Endothelial cell of umbilical vein (primary cell): ENCODE measurements at regions not wholly inside any gene's neighbourhood (a gene's known extent, or its start where the extent isn't known, plus 50 kb on each side); places are given as distances from the start of the nearest gene placed in this dataset.

Experiments used
- BruUV-seq: library from RNA; stranded (reverse); fragments of 400-500 nt; replicated peaks from 2 replicates; lab custom pipeline; 2021; lab: Mats Ljungman, UMichigan
- CTCF ChIA-PET: fragments of 300-600, 350-600 bp; sonication (Branson Sonifier 250); formaldehyde crosslinking; loops from one replicate; lab custom pipeline; 2021; ENCODE audit warnings: antibody characterized with exemption, inconsistent platforms; lab: Charles Lee
- POLR2A ChIA-PET: fragments of 300-600, 350-600 bp; sonication (Branson Sonifier 250); formaldehyde crosslinking; loops from one replicate; lab custom pipeline; 2021; ENCODE audit warnings: antibody characterized with exemption, inconsistent platforms; lab: Charles Lee
- DNase-seq: peaks from one replicate; pipeline ENCODE4 v3.0.0-alpha.2; 2011; ENCODE audit warnings: low read depth, low spot score
- FAIRE-seq: peaks from 2 replicates; lab custom pipeline; 2011; peaks lifted over from hg19 to GRCh38; lab: Jason Lieb, UNC
- H2AFZ ChIP-seq: 2 replicates; pipeline ENCODE4 v1.6.0; 2012; ENCODE audit warnings: low read depth, low read length, control low read depth, inconsistent platforms
- H3K27ac ChIP-seq: 2 replicates; pipeline ENCODE4 v1.5.1; 2011; ENCODE audit warnings: low read depth, mild to moderate bottlenecking, control low read depth, low read length, moderate library complexity; ENCODE audit not compliant: insufficient read depth
- H3K27me3 ChIP-seq, 2 experiments: 2 replicates each; pipeline versions ENCODE4 v1.6.0 to v1.6.1; 2011; ENCODE audit warnings: low read length in 2 of 2, mixed read lengths in 1 of 2; ENCODE audit not compliant: control insufficient read depth in 2 of 2, insufficient read depth in 2 of 2
- H3K36me3 ChIP-seq, 2 experiments: 2 replicates in 1 of 2; 3 replicates in 1 of 2; pipeline ENCODE4 v1.5.1; 2011; ENCODE audit warnings: low read length in 2 of 2, mild to moderate bottlenecking in 1 of 2, moderate library complexity in 1 of 2; ENCODE audit not compliant: control insufficient read depth in 2 of 2, insufficient read depth in 2 of 2; ENCODE audit errors: extremely low read depth in 1 of 2
- H3K4me1 ChIP-seq: 3 replicates; pipeline ENCODE4 v1.5.1; 2011; ENCODE audit warnings: mild to moderate bottlenecking, low read length; ENCODE audit not compliant: control insufficient read depth, insufficient read depth; ENCODE audit errors: extremely low read depth
- H3K4me2 ChIP-seq: 2 replicates; pipeline ENCODE4 v1.6.1; 2011; ENCODE audit warnings: low read length, control low read depth, mixed read lengths; ENCODE audit not compliant: insufficient read depth
- H3K4me3 ChIP-seq, 3 experiments: fragments of 200-600 bp in 1 of 3; sonication (generic), shearing (Covaris generic) in 1 of 3; replicated peaks in 1 of 3; 2 replicates each; pipeline ENCODE4 v1.5.1; 2011 to 2016; ENCODE audit warnings: control low read depth in 3 of 3, low read length in 3 of 3, mild to moderate bottlenecking in 2 of 3, inconsistent platforms in 1 of 3, low read depth in 1 of 3, moderate library complexity in 1 of 3; ENCODE audit not compliant: insufficient read depth in 1 of 3
- H3K79me2 ChIP-seq: 2 replicates; pipeline ENCODE4 v1.6.0; 2012; ENCODE audit warnings: low read length, inconsistent platforms; ENCODE audit not compliant: control insufficient read depth, insufficient read depth
- H3K9ac ChIP-seq: replicated peaks from 2 replicates; pipeline ENCODE3; 2011; ENCODE audit warnings: low read length, control low read depth; ENCODE audit not compliant: insufficient read depth; ENCODE audit errors: extremely low read depth
- H3K9me1 ChIP-seq: replicated peaks from 3 replicates; pipeline ENCODE4 v1.6.0; 2011; ENCODE audit warnings: mild to moderate bottlenecking, low read length; ENCODE audit not compliant: control insufficient read depth, insufficient read depth; ENCODE audit errors: extremely low read depth
- H3K9me3 ChIP-seq: replicated peaks from 2 replicates; pipeline ENCODE4 v1.5.1; 2012; ENCODE audit warnings: low read length, inconsistent platforms; ENCODE audit not compliant: control insufficient read depth, insufficient read depth
- H4K20me1 ChIP-seq: replicated peaks from 2 replicates; pipeline ENCODE3; 2011; ENCODE audit warnings: mild to moderate bottlenecking, low read length; ENCODE audit not compliant: control insufficient read depth, insufficient read depth; ENCODE audit errors: extremely low read depth
- EZH2 ChIP-seq: IDR thresholded peaks from 2 replicates; pipeline ENCODE4 v1.6.1; 2012; ENCODE audit warnings: borderline replicate concordance, low read depth, mild to moderate bottlenecking, moderate library complexity, low read length, inconsistent platforms; ENCODE audit not compliant: severe bottlenecking
- FOS ChIP-seq: IDR thresholded peaks from 2 replicates; pipeline ENCODE4 v1.6.1; 2011; ENCODE audit warnings: mild to moderate bottlenecking, low read length, moderate library complexity, borderline replicate concordance; ENCODE audit not compliant: insufficient read depth
- GATA2 ChIP-seq: IDR thresholded peaks from 2 replicates; pipeline ENCODE4 v1.7.0; 2011; ENCODE audit warnings: low read depth, mild to moderate bottlenecking, moderate library complexity, mixed read lengths, low read length; ENCODE audit not compliant: insufficient read length, insufficient read depth
- JUN ChIP-seq: IDR thresholded peaks from 2 replicates; pipeline ENCODE4 v1.6.1; 2011; ENCODE audit warnings: borderline replicate concordance, low read depth; ENCODE audit not compliant: insufficient read length, insufficient read depth
- MYC ChIP-seq: IDR thresholded peaks from one replicate; pipeline ENCODE4 v1.6.1; 2011; ENCODE audit warnings: mild to moderate bottlenecking, low read depth, low read length
- POLR2A ChIP-seq: IDR thresholded peaks from 2 replicates; pipeline ENCODE4 v1.6.1; 2012; ENCODE audit warnings: low read depth, mild to moderate bottlenecking, control low read depth, low read length
- POLR2AphosphoS5 ChIP-seq: IDR thresholded peaks from 2 replicates; pipeline ENCODE4 v1.6.1; 2012; ENCODE audit warnings: low read depth, mild to moderate bottlenecking, control low read depth, low read length, moderate library complexity; ENCODE audit not compliant: insufficient read depth
- dilution Hi-C: fragments of 300-500 bp; cut with MboI; formaldehyde crosslinking; loops from one replicate; pipeline ENCODE4 v1.15.0; 2019; ENCODE audit warnings: low sequenced_read_pairs; ENCODE audit not compliant: extremely low pct_ligation_motif_present
- intact Hi-C: fragments of 100-400 bp; cut with micrococcal nuclease; formaldehyde crosslinking; loops from one replicate; pipeline ENCODE4 v1.10.0; 2022
- TF ChIP-seq, protein P1 (sequence below), 2 donors: IDR thresholded peaks; 1 replicate in 1 of 2; 2 replicates in 1 of 2; pipeline ENCODE4 v1.5.1; 2011; ENCODE audit warnings: low read length in 2 of 2, mild to moderate bottlenecking in 2 of 2, moderate library complexity in 2 of 2, control low read depth in 1 of 2, inconsistent platforms in 1 of 2, low read depth in 1 of 2; ENCODE audit not compliant: insufficient read depth in 1 of 2; ENCODE audit errors: extremely low read depth in 1 of 2
- TF ChIP-seq, protein P2 (sequence below): IDR thresholded peaks from 2 replicates; pipeline ENCODE4 v1.6.1; 2011; ENCODE audit not compliant: insufficient read depth, insufficient read length

DNA sequence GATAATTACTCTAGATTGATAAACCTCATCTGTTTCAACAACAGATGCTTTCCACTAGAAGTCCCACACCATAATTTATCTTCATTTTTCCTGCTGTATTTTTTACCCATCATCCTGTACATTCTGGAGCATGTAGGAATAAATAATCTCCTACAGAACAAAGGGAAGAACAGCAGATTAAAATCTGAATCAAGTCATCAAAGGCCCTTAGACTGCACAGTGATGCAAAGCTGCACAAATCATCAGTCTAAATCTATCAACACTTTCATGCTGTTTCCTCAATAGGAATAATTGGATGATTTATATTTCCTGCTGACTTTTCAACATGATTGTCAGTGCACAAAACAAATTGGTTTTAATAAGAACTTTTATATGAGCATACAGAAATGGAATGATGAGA lies 1143.9 kb downstream of the STIM2 start:
- POLR2A ChIA-PET = no interaction called here
- no peaks in the 10 kb centered on the region for H3K9me3 ChIP-seq
- no TSS peak for BruUV-seq
- intact Hi-C loops (no loop called here), dilution Hi-C loops (no loop called here)
- CTCF ChIA-PET = no interaction called here
- DNase-seq = no peak
- no peaks in the 10 kb centered on the region for H3K27me3 ChIP-seq
- TF ChIP-seq GATA2 = no peak
- no peak for TF ChIP-seq POLR2AphosphoS5
- no peak for TF ChIP-seq MYC
- no peak for TF ChIP-seq JUN
- no peak for TF ChIP-seq POLR2A
- TF ChIP-seq EZH2 = no peak
- TF ChIP-seq FOS = no peak
- TF ChIP-seq, protein P1, sequence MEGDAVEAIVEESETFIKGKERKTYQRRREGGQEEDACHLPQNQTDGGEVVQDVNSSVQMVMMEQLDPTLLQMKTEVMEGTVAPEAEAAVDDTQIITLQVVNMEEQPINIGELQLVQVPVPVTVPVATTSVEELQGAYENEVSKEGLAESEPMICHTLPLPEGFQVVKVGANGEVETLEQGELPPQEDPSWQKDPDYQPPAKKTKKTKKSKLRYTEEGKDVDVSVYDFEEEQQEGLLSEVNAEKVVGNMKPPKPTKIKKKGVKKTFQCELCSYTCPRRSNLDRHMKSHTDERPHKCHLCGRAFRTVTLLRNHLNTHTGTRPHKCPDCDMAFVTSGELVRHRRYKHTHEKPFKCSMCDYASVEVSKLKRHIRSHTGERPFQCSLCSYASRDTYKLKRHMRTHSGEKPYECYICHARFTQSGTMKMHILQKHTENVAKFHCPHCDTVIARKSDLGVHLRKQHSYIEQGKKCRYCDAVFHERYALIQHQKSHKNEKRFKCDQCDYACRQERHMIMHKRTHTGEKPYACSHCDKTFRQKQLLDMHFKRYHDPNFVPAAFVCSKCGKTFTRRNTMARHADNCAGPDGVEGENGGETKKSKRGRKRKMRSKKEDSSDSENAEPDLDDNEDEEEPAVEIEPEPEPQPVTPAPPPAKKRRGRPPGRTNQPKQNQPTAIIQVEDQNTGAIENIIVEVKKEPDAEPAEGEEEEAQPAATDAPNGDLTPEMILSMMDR (IDR thresholded peaks at IDR 0.05; ENCODE audit: extremely low read depth in 1 of 2, insufficient read depth in 1 of 2, low read depth in 1 of 2, low read length in 2 of 2) = no peak
- TF ChIP-seq, protein P2, sequence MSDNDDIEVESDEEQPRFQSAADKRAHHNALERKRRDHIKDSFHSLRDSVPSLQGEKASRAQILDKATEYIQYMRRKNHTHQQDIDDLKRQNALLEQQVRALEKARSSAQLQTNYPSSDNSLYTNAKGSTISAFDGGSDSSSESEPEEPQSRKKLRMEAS = no peak
- no peak overlapping the region for H3K27ac ChIP-seq
- H4K20me1 ChIP-seq = no peaks in the 10 kb centered on the region
- no peaks in the 10 kb centered on the region for H3K79me2 ChIP-seq
- no peaks in the 10 kb centered on the region for H3K9me1 ChIP-seq
- H3K36me3 ChIP-seq = no peaks in the 10 kb centered on the region
- H3K4me1 ChIP-seq = no peaks in the 10 kb centered on the region
- no peak overlapping the region for H3K4me3 ChIP-seq
- no peak overlapping the region for H3K4me2 ChIP-seq
- FAIRE-seq = no peak
- H3K9ac ChIP-seq = no peak overlapping the region
- H2AFZ ChIP-seq = no peak overlapping the region
